HG03565 (cell line): ENCODE measurements at regions not wholly inside any gene's neighbourhood (a gene's known extent, or its start where the extent isn't known, plus 50 kb on each side); places are given as distances from the start of the nearest gene placed in this dataset.

Experiments
- ATAC-seq: cut with Tn5 transposase; IDR thresholded peaks from one replicate; pipeline ENCODE4 v1.9.1; 2021; ENCODE audit warnings: mild to moderate bottlenecking, moderate library complexity; ENCODE audit not compliant: unreplicated experiment

GRCh38 chr2:42888321-42889245 lies 96.2 kb upstream of the HAAO start:
- no peak for ATAC-seq

- ATAC-seq, result no peak
These were observed 94.5 kb upstream of the HAAO start for GRCh38 chr2:42886921-42887320.

- ATAC-seq, result no peak
These were observed 90.4 kb upstream of the HAAO start for GRCh38 chr2:42882756-42883155.

- ATAC-seq, result no peak
These were observed 89.3 kb upstream of the HAAO start for GRCh38 chr2:42881732-42882131.

GRCh38 chr2:42880738-42881690 lies 88.6 kb upstream of the HAAO start:
- no peak for ATAC-seq

DNA sequence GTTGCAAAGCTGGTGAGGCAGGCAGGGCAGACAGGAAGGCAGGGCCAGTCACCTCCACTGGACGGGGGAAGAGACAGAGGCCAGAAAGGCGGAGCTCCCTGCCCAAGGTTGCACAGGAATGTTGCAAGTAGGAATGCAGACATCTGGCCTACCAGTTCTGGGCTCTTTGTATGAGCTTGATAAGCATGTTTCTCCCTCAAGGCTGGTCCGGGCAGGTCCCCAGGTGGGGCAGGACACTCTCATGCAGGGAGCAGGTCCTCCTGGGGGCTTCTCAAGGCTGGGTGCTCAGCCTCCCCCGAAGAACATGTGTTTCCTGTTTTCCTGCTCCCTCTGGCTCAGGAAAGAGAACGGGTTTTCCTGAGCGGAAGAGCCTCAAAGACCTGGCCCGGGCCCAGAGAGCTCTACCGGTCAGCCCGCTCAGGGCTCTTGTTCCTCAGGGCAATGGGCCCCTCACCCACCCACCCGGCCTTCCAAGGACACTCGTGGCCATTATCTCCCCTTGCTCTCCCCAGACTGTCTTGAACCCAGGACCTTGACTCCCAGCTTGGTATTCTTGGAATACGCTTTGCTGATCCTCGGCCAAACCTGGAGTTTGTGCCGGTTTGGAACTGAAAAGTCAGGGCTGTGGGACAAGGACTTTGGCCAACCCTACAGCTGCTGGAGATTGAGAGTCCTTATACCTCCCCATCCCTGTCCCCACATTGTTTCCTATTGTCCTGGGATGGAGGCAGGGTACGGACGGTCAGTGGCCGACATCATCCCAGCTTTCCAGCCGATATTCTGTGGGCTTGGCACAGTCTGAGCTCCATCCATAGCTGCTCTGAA lies 87.7 kb upstream of the HAAO start:
- ATAC-seq, result no peak

- ATAC-seq, result no peak
These were observed 86.8 kb upstream of the HAAO start for GRCh38 chr2:42879121-42879705.

- ATAC-seq, result peak; percentile 68
These were observed 86.2 kb upstream of the HAAO start for GRCh38 chr2:42878581-42878980.

DNA sequence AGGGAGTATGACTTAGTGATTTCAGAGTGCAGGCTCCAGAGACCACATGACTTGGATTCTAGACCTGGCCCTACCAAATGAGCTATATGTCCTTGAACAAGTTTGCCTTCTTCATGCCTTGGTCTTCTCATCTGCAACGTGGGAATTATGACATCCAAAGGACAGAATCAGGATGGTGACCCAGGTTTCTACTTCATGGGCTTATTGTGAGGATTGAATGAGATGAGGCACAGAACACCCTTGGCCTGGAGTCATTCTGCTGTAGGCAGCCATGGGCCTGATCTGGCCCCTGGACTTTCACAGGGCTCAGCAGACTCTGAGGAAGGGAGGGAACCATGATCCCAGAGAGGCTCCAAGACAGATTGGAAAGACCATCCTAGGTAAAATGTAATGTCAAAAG lies 85.6 kb upstream of the HAAO start:
- no peak for ATAC-seq

- no peak for ATAC-seq
These were observed 85.1 kb upstream of the HAAO start for GRCh38 chr2:42877511-42877910.

DNA sequence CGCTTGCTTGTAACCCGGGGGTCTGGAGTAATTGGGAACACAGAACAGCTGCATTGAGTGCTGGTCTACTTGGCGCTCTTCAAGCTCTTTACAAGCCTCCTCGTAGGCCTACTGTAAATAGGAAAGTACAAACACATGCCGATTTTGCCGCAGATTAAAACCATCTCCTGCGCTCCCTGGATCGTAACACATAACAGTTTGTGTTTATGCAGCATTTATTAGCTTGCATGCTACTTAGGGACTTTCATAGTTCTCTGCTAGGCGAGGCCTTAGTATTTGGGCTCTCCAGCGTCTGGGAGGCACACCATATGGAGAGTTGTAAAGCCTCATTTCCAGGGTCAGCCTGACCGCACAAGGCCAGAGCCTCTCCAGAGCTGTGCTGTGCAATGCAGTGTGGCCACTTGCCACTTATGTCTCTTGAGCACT lies 84.0 kb upstream of the HAAO start:
- no peak for ATAC-seq

DNA sequence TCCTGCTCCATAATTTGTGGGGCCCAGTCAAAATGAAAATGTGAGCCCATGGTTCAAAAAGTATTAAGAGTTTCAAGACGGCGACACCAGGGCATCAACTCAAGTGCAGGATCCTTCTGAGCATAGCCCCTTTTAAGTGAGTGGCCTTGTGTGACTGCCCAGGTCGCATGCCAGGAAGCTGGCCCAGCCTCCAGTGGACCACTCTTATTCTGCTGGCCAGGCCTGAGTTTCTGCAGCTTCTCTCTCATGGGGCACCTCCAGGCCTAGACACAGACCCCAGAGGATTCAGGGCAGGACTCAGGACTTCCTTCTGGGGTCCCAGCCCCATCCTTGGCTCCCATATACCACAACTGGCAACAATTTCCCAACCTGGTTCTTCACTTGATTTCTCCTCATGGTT lies 83.5 kb upstream of the HAAO start:
- no peak for ATAC-seq

- ATAC-seq, result no peak
These were observed 82.8 kb upstream of the HAAO start for GRCh38 chr2:42874949-42875801.

DNA sequence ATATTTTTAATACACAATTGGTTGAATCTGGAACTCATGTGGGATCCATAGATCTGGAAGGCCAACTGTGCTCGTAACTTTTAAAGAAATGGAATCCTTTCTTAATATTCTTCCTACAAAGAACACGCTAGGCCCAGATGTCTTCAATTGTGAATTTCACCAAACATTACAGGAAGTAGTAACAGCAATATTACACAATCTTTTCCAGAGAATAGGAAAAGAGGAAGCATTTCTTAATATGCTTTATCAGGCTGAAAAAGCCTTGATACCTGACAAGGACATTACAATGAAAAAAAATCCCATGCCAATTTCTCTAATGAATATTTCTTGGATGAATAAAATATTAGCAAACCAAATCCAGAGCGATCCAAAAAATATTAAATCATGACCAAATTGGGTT lies 80.3 kb upstream of the HAAO start:
- ATAC-seq, result no peak

GRCh38 chr2:42871372-42871771 lies 79.0 kb upstream of the HAAO start:
- ATAC-seq, result no peak

- no peak for ATAC-seq
These were observed 76.5 kb upstream of the HAAO start for GRCh38 chr2:42868874-42869273.

GRCh38 chr2:42868096-42868495 lies 75.7 kb upstream of the HAAO start:
- ATAC-seq, result no peak

- ATAC-seq, result no peak
These were observed 75.0 kb upstream of the HAAO start for GRCh38 chr2:42867093-42868065.
